Nephron progenitor cell (in vitro differentiated cells): ENCODE measurements at regions not wholly inside any gene's neighbourhood (a gene's known extent, or its start where the extent isn't known, plus 50 kb on each side); places are given as distances from the start of the nearest gene placed in this dataset.
"Not testable (repeated sequence)": the region's sequence is repeated elsewhere in the genome, so short reads cannot be mapped to it uniquely, and the experiment has no call there.

Source experiments
- DNase-seq: peaks from one replicate; pipeline ENCODE4 v3.0.0; 2021
- H3K27ac Mint-ChIP-seq: 2 replicates; pipeline ENCODE4 v1.8.0; 2021; ENCODE audit warnings: mild to moderate bottlenecking, moderate library complexity, mixed read lengths
- H3K27me3 Mint-ChIP-seq: 2 replicates; pipeline ENCODE4 v1.8.0; 2021; ENCODE audit warnings: mild to moderate bottlenecking, low read depth, mixed read lengths; ENCODE audit not compliant: poor library complexity
- H3K36me3 Mint-ChIP-seq: 2 replicates; pipeline ENCODE4 v1.8.0; 2021; ENCODE audit warnings: low read depth, mixed read lengths
- H3K4me1 Mint-ChIP-seq: 2 replicates; pipeline ENCODE4 v1.8.0; 2021; ENCODE audit warnings: mixed read lengths
- H3K4me3 Mint-ChIP-seq: 2 replicates; pipeline ENCODE4 v1.8.0; 2021; ENCODE audit warnings: mild to moderate bottlenecking, moderate library complexity, mixed read lengths
- H3K9me3 Mint-ChIP-seq: 2 replicates; pipeline ENCODE4 v1.8.0; 2021; ENCODE audit warnings: mild to moderate bottlenecking, moderate library complexity, mixed read lengths
- CTCF ChIP-seq: fragments of 200-600 bp; sonication (generic); IDR thresholded peaks from 2 replicates; pipeline ENCODE4 v1.5.0; 2021; ENCODE audit warnings: antibody characterized with exemption

GRCh38 chr2:122341007-122341406 is 585.6 kb downstream of the TSN start:
- Mint-ChIP-seq H3K9me3 (peaks cover 8% of the 10 kb centered on the region), H3K27me3 (peaks cover 3% of the 10 kb centered on the region), H3K27ac (no peak overlapping the region), H3K36me3 (no peaks in the 10 kb centered on the region), H3K4me3 (no peak overlapping the region), H3K4me1 (peaks cover 9% of the 10 kb centered on the region)
- DNase-seq = no peak
- no peak for TF ChIP-seq CTCF

GRCh38 chr2:122352151-122352550 is 596.7 kb downstream of the TSN start:
- not testable (repeated sequence) for H3K4me1 Mint-ChIP-seq, H3K4me3 Mint-ChIP-seq, H3K36me3 Mint-ChIP-seq, H3K27ac Mint-ChIP-seq, DNase-seq, H3K9me3 Mint-ChIP-seq, H3K27me3 Mint-ChIP-seq

GRCh38 chr2:122357998-122358397 is 602.5 kb downstream of the TSN start:
- Mint-ChIP-seq H3K27me3 (no peaks in the 10 kb centered on the region), H3K27ac (no peak overlapping the region), H3K4me3 (no peak overlapping the region), H3K36me3 (no peaks in the 10 kb centered on the region), H3K9me3 (no peaks in the 10 kb centered on the region), H3K4me1 (no peaks in the 10 kb centered on the region)
- no peak for TF ChIP-seq CTCF
- no peak for DNase-seq

- H3K27ac Mint-ChIP-seq = no peak overlapping the region
- no peaks in the 10 kb centered on the region for H3K36me3 Mint-ChIP-seq
- H3K27me3 Mint-ChIP-seq = no peaks in the 10 kb centered on the region
- H3K4me1 Mint-ChIP-seq = no peaks in the 10 kb centered on the region
- DNase-seq = no peak
- no peak for TF ChIP-seq CTCF
- H3K4me3 Mint-ChIP-seq = no peak overlapping the region
- no peaks in the 10 kb centered on the region for H3K9me3 Mint-ChIP-seq
These were observed 603.3 kb downstream of the TSN start for GRCh38 chr2:122358729-122359128.

GRCh38 chr2:122363885-122364284 is 608.4 kb downstream of the TSN start:
- H3K36me3 Mint-ChIP-seq = no peaks in the 10 kb centered on the region
- H3K27ac Mint-ChIP-seq = no peak overlapping the region
- no peaks in the 10 kb centered on the region for H3K4me1 Mint-ChIP-seq
- H3K9me3 Mint-ChIP-seq = no peaks in the 10 kb centered on the region
- TF ChIP-seq CTCF = no peak
- no peaks in the 10 kb centered on the region for H3K27me3 Mint-ChIP-seq
- no peak for DNase-seq
- H3K4me3 Mint-ChIP-seq = no peak overlapping the region

GRCh38 chr2:122366427-122366826 is 611.0 kb downstream of the TSN start:
- Mint-ChIP-seq H3K4me1 (no peaks in the 10 kb centered on the region), H3K27ac (no peak overlapping the region), H3K9me3 (no peaks in the 10 kb centered on the region), H3K27me3 (no peaks in the 10 kb centered on the region), H3K36me3 (no peaks in the 10 kb centered on the region), H3K4me3 (no peak overlapping the region)
- DNase-seq = no peak
- no peak for TF ChIP-seq CTCF
